ENCODE measurements at regions not wholly inside any gene's neighbourhood (a gene's known extent, or its start where the extent isn't known, plus 50 kb on each side); places are given as distances from the start of the nearest gene placed in this dataset.

DNA sequence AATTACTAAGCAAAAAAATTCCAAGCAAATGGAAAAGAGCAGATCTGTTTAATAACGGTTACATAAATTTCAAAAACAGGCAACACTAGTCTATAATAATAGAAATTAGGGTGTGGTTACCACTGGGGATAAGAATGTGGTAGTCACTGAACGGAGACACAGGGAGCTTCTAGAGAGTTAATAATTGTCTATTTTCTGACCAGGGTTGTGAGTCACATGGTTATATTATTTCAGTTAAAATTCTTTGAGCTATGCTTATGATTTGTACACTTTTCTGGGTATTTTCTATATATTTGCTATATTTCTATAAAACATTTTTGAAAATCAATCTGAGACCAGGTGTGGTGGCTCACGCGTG lies 433.9 kb upstream of the MAF start:
- no peaks in the 10 kb centered on the region for H3K9me3 ChIP-seq (replicated peaks; ENCODE audit: control insufficient read depth, insufficient read depth, low read length)
- BruUV-seq (replicated peaks): no TSS peak
- H2AFZ ChIP-seq (ENCODE audit: low read depth, low read length): no peak overlapping the region
- TF ChIP-seq JUN (IDR thresholded peaks at IDR 0.05; ENCODE audit: borderline replicate concordance, insufficient read depth, insufficient read length, low read depth) (no peak), EZH2 (IDR thresholded peaks at IDR 0.05; ENCODE audit: borderline replicate concordance, low read depth, low read length, severe bottlenecking) (no peak)
- H4K20me1 ChIP-seq (replicated peaks; ENCODE audit: control insufficient read depth, extremely low read depth, insufficient read depth, low read length): no peaks in the 10 kb centered on the region
- DNase-seq (ENCODE audit: low read depth, low spot score) (no peak), FAIRE-seq (no peak)
- no peaks in the 10 kb centered on the region for H3K79me2 ChIP-seq (ENCODE audit: control insufficient read depth, insufficient read depth, low read length)
- dilution Hi-C loops (cut with MboI; ENCODE audit: extremely low pct_ligation_motif_present, low sequenced_read_pairs): no loop called here
- intact Hi-C loops (cut with micrococcal nuclease): no loop called here
- no peaks in the 10 kb centered on the region for H3K9me1 ChIP-seq (replicated peaks; ENCODE audit: control insufficient read depth, extremely low read depth, insufficient read depth, low read length)
- H3K36me3 ChIP-seq (ENCODE audit: control insufficient read depth in 2 of 2, extremely low read depth in 1 of 2, insufficient read depth in 2 of 2, low read length in 2 of 2): no peaks in the 10 kb centered on the region
- H3K27me3 ChIP-seq (ENCODE audit: control insufficient read depth in 2 of 2, insufficient read depth in 2 of 2, low read length in 2 of 2): no peaks in the 10 kb centered on the region
- H3K27ac ChIP-seq (ENCODE audit: insufficient read depth, low read depth, low read length): no peak overlapping the region
- H3K4me2 ChIP-seq (ENCODE audit: insufficient read depth, low read length): no peak overlapping the region
- H3K4me3 ChIP-seq (replicated peaks in 1 of 3; ENCODE audit: insufficient read depth in 1 of 3, low read depth in 1 of 3, low read length in 3 of 3): no peak overlapping the region
- H3K4me1 ChIP-seq (ENCODE audit: control insufficient read depth, extremely low read depth, insufficient read depth, low read length): no peaks in the 10 kb centered on the region
- H3K9ac ChIP-seq (replicated peaks; ENCODE audit: extremely low read depth, insufficient read depth, low read length): no peak overlapping the region
- CTCF ChIA-PET: interaction anchor here (1.4 kb wide), 1 partner anchor 335 kb away, joined by 3 read pairs; no protein-coding TSS in a partner anchor
- POLR2A ChIA-PET: no interaction called here

DNA sequence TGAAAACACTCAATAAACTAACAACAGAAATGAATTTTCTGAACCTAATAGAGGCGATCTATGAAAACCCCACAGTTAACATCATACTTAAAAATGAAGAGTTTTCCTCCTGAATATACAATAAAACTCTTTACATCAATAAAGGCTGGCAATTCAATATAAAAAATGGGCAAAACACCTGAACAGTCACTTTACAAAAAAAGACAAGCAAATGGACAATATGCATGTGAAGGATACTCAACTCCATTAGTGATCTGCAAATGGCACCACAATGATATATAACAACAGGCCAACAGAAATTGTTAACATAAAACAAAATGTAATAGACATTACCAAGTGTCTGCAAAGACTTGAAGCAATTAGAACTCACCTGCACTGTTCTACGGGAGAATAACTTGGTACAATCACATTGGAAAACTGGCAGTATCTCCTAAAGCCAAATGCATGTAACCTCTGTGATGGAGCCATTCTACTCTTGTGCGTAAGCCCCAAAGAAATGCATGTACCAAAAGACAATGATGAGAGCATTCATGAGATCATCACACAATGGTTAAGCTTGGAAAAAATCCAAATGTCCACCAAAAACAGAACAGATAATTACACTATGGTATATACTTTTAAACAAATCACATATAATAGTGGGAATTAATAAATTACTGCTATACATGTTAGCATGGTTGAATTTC lies 433.4 kb upstream of the MAF start:
- no peaks in the 10 kb centered on the region for H3K9me1 ChIP-seq (replicated peaks; ENCODE audit: control insufficient read depth, extremely low read depth, insufficient read depth, low read length)
- BruUV-seq (replicated peaks): no TSS peak
- DNase-seq (ENCODE audit: low read depth, low spot score): no peak
- no peaks in the 10 kb centered on the region for H3K27me3 ChIP-seq (ENCODE audit: control insufficient read depth in 2 of 2, insufficient read depth in 2 of 2, low read length in 2 of 2)
- H3K9ac ChIP-seq (replicated peaks; ENCODE audit: extremely low read depth, insufficient read depth, low read length): no peak overlapping the region
- TF ChIP-seq, protein P1, sequence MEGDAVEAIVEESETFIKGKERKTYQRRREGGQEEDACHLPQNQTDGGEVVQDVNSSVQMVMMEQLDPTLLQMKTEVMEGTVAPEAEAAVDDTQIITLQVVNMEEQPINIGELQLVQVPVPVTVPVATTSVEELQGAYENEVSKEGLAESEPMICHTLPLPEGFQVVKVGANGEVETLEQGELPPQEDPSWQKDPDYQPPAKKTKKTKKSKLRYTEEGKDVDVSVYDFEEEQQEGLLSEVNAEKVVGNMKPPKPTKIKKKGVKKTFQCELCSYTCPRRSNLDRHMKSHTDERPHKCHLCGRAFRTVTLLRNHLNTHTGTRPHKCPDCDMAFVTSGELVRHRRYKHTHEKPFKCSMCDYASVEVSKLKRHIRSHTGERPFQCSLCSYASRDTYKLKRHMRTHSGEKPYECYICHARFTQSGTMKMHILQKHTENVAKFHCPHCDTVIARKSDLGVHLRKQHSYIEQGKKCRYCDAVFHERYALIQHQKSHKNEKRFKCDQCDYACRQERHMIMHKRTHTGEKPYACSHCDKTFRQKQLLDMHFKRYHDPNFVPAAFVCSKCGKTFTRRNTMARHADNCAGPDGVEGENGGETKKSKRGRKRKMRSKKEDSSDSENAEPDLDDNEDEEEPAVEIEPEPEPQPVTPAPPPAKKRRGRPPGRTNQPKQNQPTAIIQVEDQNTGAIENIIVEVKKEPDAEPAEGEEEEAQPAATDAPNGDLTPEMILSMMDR (IDR thresholded peaks at IDR 0.05; ENCODE audit: extremely low read depth in 1 of 2, insufficient read depth in 1 of 2, low read depth in 1 of 2, low read length in 2 of 2): no peak
- TF ChIP-seq GATA2 (IDR thresholded peaks at IDR 0.05; ENCODE audit: insufficient read depth, insufficient read length, low read depth, low read length) (no peak), POLR2AphosphoS5 (IDR thresholded peaks at IDR 0.05; ENCODE audit: insufficient read depth, low read depth, low read length) (no peak), JUN (IDR thresholded peaks at IDR 0.05; ENCODE audit: borderline replicate concordance, insufficient read depth, insufficient read length, low read depth) (no peak), FOS (IDR thresholded peaks at IDR 0.05; ENCODE audit: borderline replicate concordance, insufficient read depth, low read length) (no peak), MYC (IDR thresholded peaks at IDR 0.05; ENCODE audit: low read depth, low read length) (no peak), EZH2 (IDR thresholded peaks at IDR 0.05; ENCODE audit: borderline replicate concordance, low read depth, low read length, severe bottlenecking) (no peak), POLR2A (IDR thresholded peaks at IDR 0.05; ENCODE audit: low read depth, low read length) (no peak)
- TF ChIP-seq, protein P2, sequence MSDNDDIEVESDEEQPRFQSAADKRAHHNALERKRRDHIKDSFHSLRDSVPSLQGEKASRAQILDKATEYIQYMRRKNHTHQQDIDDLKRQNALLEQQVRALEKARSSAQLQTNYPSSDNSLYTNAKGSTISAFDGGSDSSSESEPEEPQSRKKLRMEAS (IDR thresholded peaks at IDR 0.05; ENCODE audit: insufficient read depth, insufficient read length): no peak
- no peak overlapping the region for H3K27ac ChIP-seq (ENCODE audit: insufficient read depth, low read depth, low read length)
- no peak overlapping the region for H3K4me2 ChIP-seq (ENCODE audit: insufficient read depth, low read length)
- no peak overlapping the region for H3K4me3 ChIP-seq (replicated peaks in 1 of 3; ENCODE audit: insufficient read depth in 1 of 3, low read depth in 1 of 3, low read length in 3 of 3)
- H3K4me1 ChIP-seq (ENCODE audit: control insufficient read depth, extremely low read depth, insufficient read depth, low read length): no peaks in the 10 kb centered on the region
- dilution Hi-C loops (cut with MboI; ENCODE audit: extremely low pct_ligation_motif_present, low sequenced_read_pairs) (no loop called here), intact Hi-C loops (cut with micrococcal nuclease) (no loop called here)
- H2AFZ ChIP-seq (ENCODE audit: low read depth, low read length): no peak overlapping the region
- CTCF ChIA-PET: interaction anchor here (1.4 kb wide), 1 partner anchor 335 kb away, joined by 3 read pairs; no protein-coding TSS in a partner anchor
- POLR2A ChIA-PET: no interaction called here
- H3K9me3 ChIP-seq (replicated peaks; ENCODE audit: control insufficient read depth, insufficient read depth, low read length): no peaks in the 10 kb centered on the region
- no peaks in the 10 kb centered on the region for H3K36me3 ChIP-seq (ENCODE audit: control insufficient read depth in 2 of 2, extremely low read depth in 1 of 2, insufficient read depth in 2 of 2, low read length in 2 of 2)
- no peaks in the 10 kb centered on the region for H3K79me2 ChIP-seq (ENCODE audit: control insufficient read depth, insufficient read depth, low read length)
- H4K20me1 ChIP-seq (replicated peaks; ENCODE audit: control insufficient read depth, extremely low read depth, insufficient read depth, low read length): no peaks in the 10 kb centered on the region
- no peak for FAIRE-seq

Data from endothelial cell of umbilical vein (primary cell).